Body of pancreas (tissue), 4 donors: ENCODE measurements at regions not wholly inside any gene's neighbourhood (a gene's known extent, or its start where the extent isn't known, plus 50 kb on each side); places are given as distances from the start of the nearest gene placed in this dataset.

Source experiments
- POLR2A ChIP-seq, 3 donors: fragments of 450-650 bp; IDR thresholded peaks; one replicate each; pipeline ENCODE4 v1.6.1; 2016; ENCODE audit warnings: antibody characterized with exemption in 3 of 3, mild to moderate bottlenecking in 2 of 3
- TF ChIP-seq, protein P1 (sequence below), 7 experiments: fragments of 450-650 bp in 4 of 7; fragments of 200-600 bp in 3 of 7; sonication (generic) in 3 of 7; IDR thresholded peaks; one replicate each; pipeline ENCODE4 v1.5.1; 2016 to 2019; ENCODE audit warnings: antibody characterized with exemption in 7 of 7

DNA sequence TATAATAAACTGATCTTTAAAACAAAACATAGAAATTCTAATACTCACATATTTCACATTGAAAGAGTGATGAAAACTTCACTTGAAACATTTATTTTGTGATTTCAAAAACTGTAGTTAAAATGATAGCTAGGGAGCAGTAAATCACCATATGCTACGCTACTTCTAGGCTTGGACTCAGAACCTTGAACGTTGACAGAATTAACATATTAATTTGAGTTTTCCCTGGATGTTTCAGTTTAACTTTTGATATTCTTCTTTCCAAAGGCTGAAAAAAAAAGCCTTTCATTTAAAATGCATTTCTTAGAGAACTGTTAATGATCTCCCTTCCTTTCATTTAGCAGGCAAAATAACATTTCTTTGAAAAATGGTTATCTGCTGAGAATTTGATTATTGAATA lies 307.8 kb upstream of the SGCD start:
- TF ChIP-seq, protein P1, sequence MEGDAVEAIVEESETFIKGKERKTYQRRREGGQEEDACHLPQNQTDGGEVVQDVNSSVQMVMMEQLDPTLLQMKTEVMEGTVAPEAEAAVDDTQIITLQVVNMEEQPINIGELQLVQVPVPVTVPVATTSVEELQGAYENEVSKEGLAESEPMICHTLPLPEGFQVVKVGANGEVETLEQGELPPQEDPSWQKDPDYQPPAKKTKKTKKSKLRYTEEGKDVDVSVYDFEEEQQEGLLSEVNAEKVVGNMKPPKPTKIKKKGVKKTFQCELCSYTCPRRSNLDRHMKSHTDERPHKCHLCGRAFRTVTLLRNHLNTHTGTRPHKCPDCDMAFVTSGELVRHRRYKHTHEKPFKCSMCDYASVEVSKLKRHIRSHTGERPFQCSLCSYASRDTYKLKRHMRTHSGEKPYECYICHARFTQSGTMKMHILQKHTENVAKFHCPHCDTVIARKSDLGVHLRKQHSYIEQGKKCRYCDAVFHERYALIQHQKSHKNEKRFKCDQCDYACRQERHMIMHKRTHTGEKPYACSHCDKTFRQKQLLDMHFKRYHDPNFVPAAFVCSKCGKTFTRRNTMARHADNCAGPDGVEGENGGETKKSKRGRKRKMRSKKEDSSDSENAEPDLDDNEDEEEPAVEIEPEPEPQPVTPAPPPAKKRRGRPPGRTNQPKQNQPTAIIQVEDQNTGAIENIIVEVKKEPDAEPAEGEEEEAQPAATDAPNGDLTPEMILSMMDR (IDR thresholded peaks at IDR 0.05) = no peak
- TF ChIP-seq POLR2A (IDR thresholded peaks at IDR 0.05) = no peak
